ENCODE measurements at regions not wholly inside any gene's neighbourhood (a gene's known extent, or its start where the extent isn't known, plus 50 kb on each side); places are given as distances from the start of the nearest gene placed in this dataset.

DNA sequence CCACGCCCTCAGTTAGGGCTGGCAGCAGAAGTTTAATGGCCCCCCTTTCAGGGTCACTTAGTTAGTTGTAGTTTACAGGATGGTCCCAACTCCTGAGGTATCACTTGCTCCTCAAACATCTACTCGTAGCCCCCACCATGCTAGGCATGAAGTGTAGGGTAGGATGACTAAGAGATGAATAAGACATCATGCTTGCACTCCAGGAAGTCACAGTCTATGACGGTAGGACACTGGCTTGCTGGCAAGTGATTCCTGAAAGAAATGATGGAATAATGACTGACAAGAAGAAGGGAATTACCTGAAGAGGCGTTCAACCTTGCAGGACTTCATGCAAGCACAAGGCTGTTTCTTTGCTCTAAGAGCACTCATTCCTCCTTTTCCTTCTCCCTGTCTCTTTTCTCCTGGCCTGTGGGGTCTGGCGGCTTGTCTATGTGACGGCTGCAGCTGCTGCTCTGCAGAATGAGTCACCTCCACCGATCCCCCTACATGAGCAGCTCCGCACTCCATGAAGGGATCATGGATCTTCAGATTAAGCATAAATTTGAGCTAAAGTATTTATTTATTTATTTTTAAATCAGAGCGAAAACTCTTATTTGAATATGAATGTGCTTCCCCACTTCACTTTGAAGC, 82.9 kb upstream of the BOC start:
- no peak for TF ChIP-seq POLR2A (IDR thresholded peaks at IDR 0.05)
- TF ChIP-seq, protein P1, sequence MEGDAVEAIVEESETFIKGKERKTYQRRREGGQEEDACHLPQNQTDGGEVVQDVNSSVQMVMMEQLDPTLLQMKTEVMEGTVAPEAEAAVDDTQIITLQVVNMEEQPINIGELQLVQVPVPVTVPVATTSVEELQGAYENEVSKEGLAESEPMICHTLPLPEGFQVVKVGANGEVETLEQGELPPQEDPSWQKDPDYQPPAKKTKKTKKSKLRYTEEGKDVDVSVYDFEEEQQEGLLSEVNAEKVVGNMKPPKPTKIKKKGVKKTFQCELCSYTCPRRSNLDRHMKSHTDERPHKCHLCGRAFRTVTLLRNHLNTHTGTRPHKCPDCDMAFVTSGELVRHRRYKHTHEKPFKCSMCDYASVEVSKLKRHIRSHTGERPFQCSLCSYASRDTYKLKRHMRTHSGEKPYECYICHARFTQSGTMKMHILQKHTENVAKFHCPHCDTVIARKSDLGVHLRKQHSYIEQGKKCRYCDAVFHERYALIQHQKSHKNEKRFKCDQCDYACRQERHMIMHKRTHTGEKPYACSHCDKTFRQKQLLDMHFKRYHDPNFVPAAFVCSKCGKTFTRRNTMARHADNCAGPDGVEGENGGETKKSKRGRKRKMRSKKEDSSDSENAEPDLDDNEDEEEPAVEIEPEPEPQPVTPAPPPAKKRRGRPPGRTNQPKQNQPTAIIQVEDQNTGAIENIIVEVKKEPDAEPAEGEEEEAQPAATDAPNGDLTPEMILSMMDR (IDR thresholded peaks at IDR 0.05): no peak
